ENCODE measurements at regions not wholly inside any gene's neighbourhood (a gene's known extent, or its start where the extent isn't known, plus 50 kb on each side); places are given as distances from the start of the nearest gene placed in this dataset.

GRCh38 chr2:177317443-177317842, 52.9 kb upstream of the NFE2L2 start:
- TF ChIP-seq EZH2 (IDR thresholded peaks at IDR 0.05; ENCODE audit: borderline replicate concordance, low read depth, low read length, severe bottlenecking) = no peak
- TF ChIP-seq CTCF (IDR thresholded peaks at IDR 0.05; ENCODE audit: borderline replicate concordance, extremely low read depth, low read length, poor library complexity, severe bottlenecking) = no peak
- peaks cover 7% of the 10 kb centered on the region; the same call in 1 of the 2 replicates for H3K36me3 ChIP-seq (ENCODE audit: insufficient read depth, low read length)
- H3K4me1 ChIP-seq (ENCODE audit: insufficient read depth, low read length) = no peaks in the 10 kb centered on the region
- H3K4me3 ChIP-seq (ENCODE audit: low read depth in 1 of 2, low read length in 2 of 2) = no peak overlapping the region
- H2AFZ ChIP-seq (ENCODE audit: low read depth, low read length) = no peak overlapping the region
- no peak for ATAC-seq (ENCODE audit: insufficient read depth, low read depth)
- H4K20me1 ChIP-seq (ENCODE audit: insufficient read depth, low read length) = no peaks in the 10 kb centered on the region
- no peak overlapping the region for H3K9ac ChIP-seq (ENCODE audit: low read depth, low read length)
- H3K79me2 ChIP-seq (ENCODE audit: insufficient read depth, low read length) = no peaks in the 10 kb centered on the region
- H3K27ac ChIP-seq (ENCODE audit: low read length) = no peak overlapping the region
- no peak overlapping the region for H3K4me2 ChIP-seq (ENCODE audit: insufficient read depth, low read length)
- no peaks in the 10 kb centered on the region for H3K9me3 ChIP-seq (ENCODE audit: insufficient read depth, low read length, severe bottlenecking)
- DNase-seq = no peak
- no peaks in the 10 kb centered on the region for H3K27me3 ChIP-seq (ENCODE audit: insufficient read depth, low read length, poor library complexity)

GRCh38 chr2:177317857-177318256, 53.3 kb upstream of the NFE2L2 start:
- ATAC-seq (ENCODE audit: insufficient read depth, low read depth) (no peak), DNase-seq (no peak)
- Histone ChIP-seq H3K79me2 (ENCODE audit: insufficient read depth, low read length) (no peaks in the 10 kb centered on the region), H3K9me3 (ENCODE audit: insufficient read depth, low read length, severe bottlenecking) (no peaks in the 10 kb centered on the region), H3K27ac (ENCODE audit: low read length) (no peak overlapping the region), H3K4me2 (ENCODE audit: insufficient read depth, low read length) (no peak overlapping the region), H4K20me1 (ENCODE audit: insufficient read depth, low read length) (no peaks in the 10 kb centered on the region), H3K4me3 (ENCODE audit: low read depth in 1 of 2, low read length in 2 of 2) (no peak overlapping the region), H3K4me1 (ENCODE audit: insufficient read depth, low read length) (no peaks in the 10 kb centered on the region), H2AFZ (ENCODE audit: low read depth, low read length) (no peak overlapping the region), H3K9ac (ENCODE audit: low read depth, low read length) (no peak overlapping the region), H3K36me3 (ENCODE audit: insufficient read depth, low read length) (peaks cover 11% of the 10 kb centered on the region; the same call in 1 of the 2 replicates), H3K27me3 (ENCODE audit: insufficient read depth, low read length, poor library complexity) (no peaks in the 10 kb centered on the region)
- TF ChIP-seq EZH2 (IDR thresholded peaks at IDR 0.05; ENCODE audit: borderline replicate concordance, low read depth, low read length, severe bottlenecking) = no peak

- H4K20me1 ChIP-seq (ENCODE audit: insufficient read depth, low read length) = no peaks in the 10 kb centered on the region
- TF ChIP-seq EZH2 (IDR thresholded peaks at IDR 0.05; ENCODE audit: borderline replicate concordance, low read depth, low read length, severe bottlenecking) = no peak
- no peak for TF ChIP-seq CTCF (IDR thresholded peaks at IDR 0.05; ENCODE audit: borderline replicate concordance, extremely low read depth, low read length, poor library complexity, severe bottlenecking)
- DNase-seq = no peak
- no peaks in the 10 kb centered on the region for H3K4me1 ChIP-seq (ENCODE audit: insufficient read depth, low read length)
- no peak overlapping the region for H3K4me3 ChIP-seq (ENCODE audit: low read depth in 1 of 2, low read length in 2 of 2)
- no peaks in the 10 kb centered on the region for H3K27me3 ChIP-seq (ENCODE audit: insufficient read depth, low read length, poor library complexity)
- H3K27ac ChIP-seq (ENCODE audit: low read length) = no peak overlapping the region
- peaks cover 14% of the 10 kb centered on the region; the same call in 1 of the 2 replicates for H3K36me3 ChIP-seq (ENCODE audit: insufficient read depth, low read length)
- no peak overlapping the region for H3K4me2 ChIP-seq (ENCODE audit: insufficient read depth, low read length)
- no peak overlapping the region for H3K9ac ChIP-seq (ENCODE audit: low read depth, low read length)
- ATAC-seq (ENCODE audit: insufficient read depth, low read depth) = no peak
- H3K9me3 ChIP-seq (ENCODE audit: insufficient read depth, low read length, severe bottlenecking) = no peaks in the 10 kb centered on the region
- no peaks in the 10 kb centered on the region for H3K79me2 ChIP-seq (ENCODE audit: insufficient read depth, low read length)
- no peak overlapping the region for H2AFZ ChIP-seq (ENCODE audit: low read depth, low read length)
These were observed 54.1 kb upstream of the NFE2L2 start for GRCh38 chr2:177318613-177319012.

- no peak overlapping the region for H3K27ac ChIP-seq (ENCODE audit: low read length)
- DNase-seq (no peak), ATAC-seq (ENCODE audit: insufficient read depth, low read depth) (no peak)
- no peaks in the 10 kb centered on the region for H3K79me2 ChIP-seq (ENCODE audit: insufficient read depth, low read length)
- H3K27me3 ChIP-seq (ENCODE audit: insufficient read depth, low read length, poor library complexity) = no peaks in the 10 kb centered on the region
- peaks cover 14% of the 10 kb centered on the region; the same call in 1 of the 2 replicates for H3K36me3 ChIP-seq (ENCODE audit: insufficient read depth, low read length)
- no peak overlapping the region for H3K9ac ChIP-seq (ENCODE audit: low read depth, low read length)
- no peak overlapping the region for H3K4me2 ChIP-seq (ENCODE audit: insufficient read depth, low read length)
- no peaks in the 10 kb centered on the region for H4K20me1 ChIP-seq (ENCODE audit: insufficient read depth, low read length)
- H3K4me3 ChIP-seq (ENCODE audit: low read depth in 1 of 2, low read length in 2 of 2) = no peak overlapping the region
- H3K9me3 ChIP-seq (ENCODE audit: insufficient read depth, low read length, severe bottlenecking) = no peaks in the 10 kb centered on the region
- H2AFZ ChIP-seq (ENCODE audit: low read depth, low read length) = no peak overlapping the region
- no peaks in the 10 kb centered on the region for H3K4me1 ChIP-seq (ENCODE audit: insufficient read depth, low read length)
- no peak for TF ChIP-seq CTCF (IDR thresholded peaks at IDR 0.05; ENCODE audit: borderline replicate concordance, extremely low read depth, low read length, poor library complexity, severe bottlenecking)
- TF ChIP-seq EZH2 (IDR thresholded peaks at IDR 0.05; ENCODE audit: borderline replicate concordance, low read depth, low read length, severe bottlenecking) = no peak
These were observed 56.1 kb upstream of the NFE2L2 start for GRCh38 chr2:177320596-177320995.
